DMS79 (cell line): ENCODE measurements at regions not wholly inside any gene's neighbourhood (a gene's known extent, or its start where the extent isn't known, plus 50 kb on each side); places are given as distances from the start of the nearest gene placed in this dataset.

Experiments
- DNase-seq: peaks from one replicate; lab custom pipeline; 2025; lab: John Stamatoyannopoulos, UW

DNA sequence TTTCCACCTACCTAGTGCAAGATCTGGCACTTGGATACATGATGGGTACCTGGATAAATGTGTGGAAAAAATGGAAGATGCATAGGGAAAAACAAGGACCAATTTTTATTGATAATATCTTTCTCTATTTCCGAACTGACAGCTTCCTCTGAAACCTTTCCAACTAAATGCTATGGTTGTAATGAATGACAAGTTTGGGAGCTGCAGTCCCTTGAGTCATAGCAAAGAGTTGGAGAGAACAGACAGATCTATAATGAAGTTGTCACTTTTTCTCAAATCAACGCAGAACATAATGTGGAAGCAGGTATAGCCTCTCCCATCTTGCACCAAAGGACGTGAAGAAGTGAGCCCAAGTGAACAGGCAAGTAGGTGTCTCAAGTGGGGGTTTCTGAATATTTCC is 296.5 kb upstream of the KAZN start:
- DNase-seq, result no peak

- DNase-seq, result no peak
Measured at GRCh38 chr1:14303011-14303410, 295.5 kb upstream of the KAZN start.

DNA sequence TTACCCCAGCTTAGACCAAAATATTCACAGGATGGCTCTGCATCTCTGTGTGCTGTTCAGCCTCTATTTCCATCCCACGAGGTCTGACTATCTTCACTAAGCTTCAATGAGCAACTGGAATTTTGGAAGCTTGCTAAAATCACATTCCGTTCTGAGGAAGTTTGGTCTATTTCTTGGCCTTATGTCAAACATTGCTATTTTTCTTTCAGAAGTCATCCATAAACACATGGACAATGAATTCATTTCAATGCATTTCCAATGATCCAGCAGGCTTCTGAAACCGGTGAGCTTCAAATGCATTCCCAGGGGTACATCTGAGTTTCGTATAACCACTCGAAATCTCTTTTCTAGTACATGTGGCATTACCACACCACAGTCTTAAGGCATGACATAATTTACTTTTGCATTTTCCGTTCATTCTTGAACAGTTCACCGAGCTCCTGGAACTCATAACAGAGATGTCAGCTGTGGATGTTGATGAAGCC is 294.1 kb upstream of the KAZN start:
- no peak for DNase-seq

- DNase-seq, result no peak
Measured at GRCh38 chr1:14308460-14308859, 290.0 kb upstream of the KAZN start.

GRCh38 chr1:14309984-14310383 is 288.5 kb upstream of the KAZN start:
- no peak for DNase-seq

DNA sequence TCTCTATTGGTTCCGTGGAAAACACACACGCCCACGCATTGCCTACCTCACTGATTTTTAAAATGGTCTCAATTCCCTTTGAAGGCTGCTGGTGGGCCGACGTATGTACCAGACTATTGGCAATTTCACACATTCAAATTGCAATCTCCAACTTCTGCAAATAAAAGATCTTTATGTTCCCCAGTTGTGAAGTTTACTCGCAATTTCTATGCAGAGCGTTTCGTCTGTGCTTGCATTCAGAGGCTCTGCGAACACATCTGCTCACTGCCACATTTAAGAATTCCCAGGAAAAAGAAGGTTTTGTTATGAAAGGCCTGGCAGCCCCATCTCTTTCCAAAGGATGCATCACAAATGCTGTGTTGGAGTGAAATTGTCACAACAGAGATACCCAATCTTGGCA is 288.0 kb upstream of the KAZN start:
- DNase-seq, result no peak

DNA sequence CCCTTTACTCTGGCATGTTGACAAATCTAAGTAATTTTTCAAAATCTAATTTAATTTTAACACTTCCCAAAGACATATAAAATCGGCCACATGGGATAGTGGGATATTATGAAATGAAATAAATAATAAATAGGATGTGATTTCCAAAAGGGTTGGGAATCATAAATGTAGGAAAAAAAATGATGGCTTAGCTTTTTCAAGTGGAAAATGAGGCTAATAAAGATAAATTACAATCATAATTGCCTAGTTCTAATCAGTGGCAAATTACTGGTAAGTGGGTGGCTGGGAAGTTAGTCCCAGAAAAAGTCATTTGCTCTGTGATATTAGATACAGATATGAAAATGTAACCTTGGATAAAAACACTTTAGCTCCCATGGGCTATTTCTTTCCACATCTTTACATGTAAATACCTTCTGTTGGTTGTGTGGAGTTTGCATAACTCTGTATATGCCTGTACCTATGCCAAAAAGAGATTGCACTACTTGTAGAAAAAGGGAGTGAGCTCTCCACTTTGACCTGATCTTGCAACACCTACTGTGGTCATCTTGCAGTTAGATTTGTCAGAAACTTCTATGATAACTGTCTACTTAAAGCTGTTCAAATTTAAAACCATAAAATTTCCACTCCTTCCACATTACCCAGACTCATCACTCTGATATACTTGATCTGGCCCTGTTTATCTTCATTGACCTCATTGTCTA is 284.6 kb upstream of the KAZN start:
- no peak for DNase-seq

DNA sequence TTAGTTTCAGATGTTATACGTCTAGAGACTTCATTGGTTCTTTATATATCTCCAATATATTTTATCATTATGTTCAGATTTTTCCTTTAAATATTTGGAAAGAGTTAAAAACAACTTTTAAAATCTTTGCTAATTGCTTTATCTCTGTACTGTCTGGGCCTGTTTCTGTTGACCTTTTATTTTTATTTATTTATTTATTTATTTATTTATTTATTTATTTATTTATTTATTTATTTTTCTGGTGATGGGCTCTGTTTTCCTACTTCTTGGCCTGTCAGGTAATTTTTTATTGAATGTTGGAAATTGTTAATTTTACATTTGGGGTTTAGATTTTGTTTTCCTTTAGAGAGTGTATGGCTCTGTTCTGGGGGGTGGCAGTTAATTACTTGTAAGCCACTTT is 279.7 kb upstream of the KAZN start:
- no peak for DNase-seq

- DNase-seq, result no peak
Measured at GRCh38 chr1:14320518-14320917, 278.0 kb upstream of the KAZN start.

GRCh38 chr1:14320986-14321385 is 277.5 kb upstream of the KAZN start:
- no peak for DNase-seq

DNA sequence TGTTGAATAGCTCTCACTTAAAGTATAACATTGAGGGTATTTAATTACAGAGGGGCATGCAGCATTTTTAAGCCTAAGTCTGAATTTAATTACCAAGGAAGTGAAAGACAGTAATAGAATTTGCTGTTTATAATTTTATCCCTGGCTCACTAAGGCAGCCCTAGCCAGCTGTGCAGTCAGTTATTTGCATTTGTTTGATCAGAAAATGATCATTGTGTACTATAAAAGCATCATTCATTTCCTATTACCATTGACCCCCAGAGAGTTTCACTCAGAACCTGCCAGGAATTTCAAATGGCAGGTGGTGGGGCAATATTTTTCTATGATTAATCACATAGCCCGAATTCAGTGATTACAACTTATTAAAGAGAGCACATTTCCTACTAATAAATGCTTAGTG is 277.1 kb upstream of the KAZN start:
- DNase-seq, result no peak

DNA sequence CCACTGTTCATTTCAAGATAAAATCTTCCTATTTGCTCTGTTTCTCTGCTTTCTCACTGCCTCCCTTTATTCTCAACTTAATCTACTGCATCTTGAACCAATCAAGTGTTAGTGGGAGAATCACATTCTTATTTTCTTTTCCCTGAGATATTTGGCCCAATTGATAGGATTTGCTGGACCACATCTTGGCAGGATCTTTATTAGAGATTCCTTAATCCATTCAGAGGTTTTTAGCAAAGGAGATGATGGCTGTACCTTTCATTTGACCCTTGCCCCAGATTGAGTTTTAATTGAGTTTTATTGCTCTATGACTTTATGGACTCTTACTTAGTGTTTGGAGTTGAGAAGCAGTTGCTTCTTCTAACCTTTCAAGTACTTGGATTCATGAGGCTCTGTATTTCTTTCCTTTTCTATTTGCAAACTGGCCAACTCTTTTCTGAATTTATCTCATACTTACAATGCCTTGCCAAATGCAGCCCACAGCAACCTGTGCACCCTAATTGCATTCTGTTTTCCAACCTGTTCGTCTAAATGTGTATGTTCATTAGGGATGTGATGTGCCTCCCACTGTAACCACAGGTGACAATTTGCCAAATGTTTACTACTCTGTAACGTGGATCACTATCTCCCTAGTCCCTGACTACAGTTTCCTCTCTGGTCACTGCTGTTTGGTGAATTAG is 274.8 kb upstream of the KAZN start:
- DNase-seq, result no peak

DNA sequence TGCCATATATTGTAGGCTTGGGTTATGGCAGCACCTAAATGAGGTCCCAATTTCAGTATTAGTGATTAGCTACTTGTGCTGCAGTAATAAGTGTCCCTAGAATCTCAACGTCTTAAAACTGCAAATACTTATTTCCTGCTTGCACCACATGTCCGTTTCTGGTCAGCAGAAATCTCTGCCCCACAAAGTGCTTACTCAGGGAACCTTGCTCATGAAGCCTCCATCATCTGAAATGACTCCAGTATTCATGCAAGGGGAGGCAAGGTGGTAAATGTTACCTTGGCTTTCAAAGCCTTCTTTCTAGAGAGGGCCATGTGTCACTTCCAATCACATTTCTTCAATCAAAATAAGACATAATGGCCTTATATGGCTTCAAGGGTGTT is 274.2 kb upstream of the KAZN start:
- no peak for DNase-seq

DNA sequence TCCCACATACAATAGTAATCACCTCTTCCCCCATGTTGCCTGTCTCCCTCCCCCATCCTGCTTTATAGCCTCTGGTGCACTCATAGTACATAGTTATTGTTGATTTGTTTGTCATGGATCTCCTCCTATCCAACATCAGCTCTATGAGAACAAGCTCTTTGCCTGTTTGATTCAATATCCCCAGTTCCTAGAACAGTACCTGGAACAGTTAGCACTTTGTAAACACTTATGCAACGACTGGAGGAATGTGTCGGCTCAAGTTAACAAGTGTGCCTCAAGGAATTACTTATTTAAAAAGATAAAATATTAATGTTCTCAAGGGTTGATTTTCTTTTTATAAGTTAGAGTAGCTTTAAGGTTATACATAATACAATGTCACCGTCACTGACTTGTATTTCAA is 271.6 kb upstream of the KAZN start:
- DNase-seq, result no peak

DNA sequence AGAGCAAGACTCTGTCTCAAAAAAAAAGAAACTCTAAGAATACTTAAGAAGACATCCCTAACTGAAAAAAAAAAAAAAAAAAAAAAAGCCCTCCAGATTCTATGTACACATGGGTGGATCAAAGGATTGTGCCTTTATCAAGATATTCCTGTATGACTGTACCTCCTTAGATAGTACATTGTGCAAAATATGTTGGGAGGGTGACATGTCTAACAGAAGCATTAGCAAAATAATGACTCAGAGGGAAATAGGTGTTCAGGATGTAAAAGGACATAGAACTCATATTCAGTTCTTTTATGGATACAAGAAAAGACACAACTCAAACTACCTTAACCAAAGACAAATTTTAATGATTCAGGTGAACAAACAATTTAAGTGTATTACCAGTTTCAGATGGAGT is 269.8 kb upstream of the KAZN start:
- no peak for DNase-seq

- DNase-seq, result no peak
Measured at GRCh38 chr1:14332158-14332557, 266.3 kb upstream of the KAZN start.

GRCh38 chr1:14334336-14335176 is 263.9 kb upstream of the KAZN start:
- no peak for DNase-seq

DNA sequence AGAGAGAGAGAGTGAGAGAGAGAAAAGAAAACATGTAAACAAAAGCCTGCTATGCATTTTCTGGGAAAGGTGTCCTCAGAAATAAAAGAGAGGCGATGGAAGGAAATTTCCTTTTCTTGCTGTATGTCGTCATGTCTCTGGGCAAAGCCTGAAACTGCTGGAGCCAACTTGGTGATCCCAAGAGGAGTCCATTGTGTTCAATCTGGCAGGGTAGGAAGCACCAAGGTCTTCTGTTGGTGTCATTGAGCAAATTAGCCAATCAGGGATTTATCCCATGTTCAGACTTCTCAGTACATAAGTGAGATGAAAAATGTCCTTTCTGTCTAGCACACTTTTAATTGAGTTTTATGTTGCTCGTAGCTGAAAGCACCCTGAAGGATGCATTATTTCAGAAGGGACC is 260.0 kb upstream of the KAZN start:
- no peak for DNase-seq

DNA sequence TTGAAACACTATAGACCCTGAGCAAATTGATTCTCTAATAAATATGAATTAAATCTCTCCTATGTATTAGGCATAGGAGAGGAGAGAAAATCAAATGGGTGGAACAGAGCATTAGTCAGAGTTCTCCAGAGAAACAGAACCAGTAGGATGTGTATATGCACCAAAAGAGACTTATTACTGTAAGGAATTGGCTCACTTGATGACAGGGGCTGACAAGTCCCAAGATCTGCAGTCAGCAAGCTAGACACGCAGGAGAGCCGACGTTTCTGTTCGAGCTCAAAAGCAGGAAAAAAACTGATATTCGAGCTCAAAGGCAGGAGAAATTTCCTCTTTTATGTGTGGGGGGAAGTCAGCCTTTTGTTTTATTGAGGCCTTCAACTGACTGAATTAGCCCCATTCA is 259.2 kb upstream of the KAZN start:
- DNase-seq, result no peak

GRCh38 chr1:14340002-14340785 is 258.3 kb upstream of the KAZN start:
- no peak for DNase-seq

- DNase-seq, result no peak
Measured at GRCh38 chr1:14341147-14341546, 257.3 kb upstream of the KAZN start.

DNA sequence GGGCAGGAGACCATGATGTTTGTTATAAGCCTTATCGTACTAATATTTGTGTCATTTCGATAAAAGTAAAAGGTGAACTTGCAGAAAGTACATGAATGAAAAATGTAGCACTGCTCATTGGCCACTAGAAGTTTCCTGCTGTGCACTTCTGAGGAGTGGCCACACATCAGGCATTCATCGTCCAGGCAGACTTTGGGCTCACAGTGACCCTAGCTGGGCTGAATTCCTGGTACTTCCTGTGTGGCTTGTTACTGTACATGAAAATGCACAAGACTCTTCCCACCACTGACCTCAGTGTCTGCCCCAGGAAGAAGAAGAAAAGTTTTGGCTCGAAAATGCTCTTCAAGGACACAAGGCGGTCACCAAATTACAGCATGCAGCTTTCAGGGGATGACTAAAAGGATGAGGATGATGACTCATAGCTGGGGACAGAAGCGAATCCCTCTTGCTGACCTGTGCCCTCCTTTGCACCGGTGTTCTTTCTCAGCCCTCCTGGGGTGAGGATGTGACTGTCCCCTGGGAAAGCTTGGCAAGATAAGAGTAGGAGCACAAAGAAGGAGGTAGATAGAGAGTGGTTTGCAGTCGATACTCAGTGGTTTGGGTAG is 252.4 kb upstream of the KAZN start:
- DNase-seq, result no peak
